Stimulated activated CD4-positive, alpha-beta T cell treated with anti-CD3 and anti-CD28 coated beads, Interleukin-4, amount 100 ng/mL, for 4 hours (primary cell): ENCODE measurements at regions not wholly inside any gene's neighbourhood (a gene's known extent, or its start where the extent isn't known, plus 50 kb on each side); places are given as distances from the start of the nearest gene placed in this dataset.

Source experiments
- DNase-seq, 2 experiments: peaks; one replicate each; pipeline ENCODE4 v3.0.0-alpha.2; 2020

DNA sequence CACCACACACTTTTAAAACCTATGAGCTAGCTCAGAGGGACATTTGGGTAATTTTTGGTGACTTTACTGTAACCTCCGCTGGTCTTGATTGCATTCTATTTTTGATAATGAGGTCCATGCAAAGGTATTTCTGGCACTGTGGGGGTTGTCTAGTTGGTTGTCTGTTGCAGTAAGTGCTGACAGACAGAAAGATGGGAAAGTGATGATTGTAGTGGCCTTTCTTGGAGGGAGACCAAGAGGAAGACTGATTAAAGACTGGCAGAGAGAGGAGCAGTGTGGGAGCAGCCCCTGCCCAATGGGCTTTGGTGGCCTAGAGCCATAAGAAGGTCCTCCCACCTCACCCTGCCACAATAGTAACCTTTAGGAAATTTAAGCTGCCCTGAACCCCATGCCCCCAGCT is 173.4 kb upstream of the CTBP2 start:
- no peak for DNase-seq

DNA sequence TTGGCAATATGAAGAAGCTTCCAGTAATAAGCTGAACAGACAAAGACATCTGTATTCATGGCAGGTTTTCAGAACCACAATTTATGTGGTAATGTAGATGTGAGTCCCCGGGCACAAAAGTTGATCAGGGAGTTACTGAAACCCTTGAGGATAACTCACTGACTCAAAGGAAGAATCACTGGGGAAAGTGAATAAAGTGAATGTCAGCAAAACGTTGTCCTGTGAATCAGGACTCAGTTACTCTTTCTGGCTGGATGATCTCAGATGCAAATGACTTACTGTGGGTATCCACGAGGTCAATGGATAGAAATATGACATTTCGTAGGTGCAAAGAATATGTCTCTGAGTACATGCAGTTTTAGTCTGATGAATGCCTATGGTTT is 172.8 kb upstream of the CTBP2 start:
- DNase-seq: no peak

DNA sequence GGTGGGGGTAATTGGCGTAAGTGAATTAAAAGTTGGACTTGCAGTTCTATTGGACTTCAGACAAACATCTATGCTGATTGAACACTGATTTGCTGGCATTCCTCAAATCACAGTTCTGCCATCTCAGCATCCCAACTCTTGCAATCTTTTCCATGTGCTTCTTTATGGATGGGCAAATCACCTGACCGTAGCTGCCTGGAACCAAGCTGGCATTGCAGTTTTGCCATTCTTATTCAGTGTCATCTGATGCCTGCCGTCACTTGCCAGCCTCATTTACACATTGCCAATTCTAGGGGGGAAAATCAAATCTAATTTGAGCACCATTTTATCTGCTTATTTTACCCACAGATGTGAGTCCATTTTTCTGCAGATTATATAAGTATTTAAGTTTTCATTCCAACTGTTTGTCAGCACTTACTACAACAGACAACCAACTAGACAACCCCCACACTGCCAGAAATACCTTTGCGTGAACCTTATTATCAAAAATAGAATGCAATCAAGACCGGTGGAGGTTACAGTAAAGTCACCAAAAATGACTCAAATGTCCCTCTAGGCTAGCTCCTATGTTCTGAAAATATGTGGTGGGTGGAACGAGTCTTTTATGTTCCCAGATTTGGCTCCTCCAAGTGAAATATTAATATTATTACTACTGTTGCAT is 172.3 kb upstream of the CTBP2 start:
- no peak for DNase-seq

DNA sequence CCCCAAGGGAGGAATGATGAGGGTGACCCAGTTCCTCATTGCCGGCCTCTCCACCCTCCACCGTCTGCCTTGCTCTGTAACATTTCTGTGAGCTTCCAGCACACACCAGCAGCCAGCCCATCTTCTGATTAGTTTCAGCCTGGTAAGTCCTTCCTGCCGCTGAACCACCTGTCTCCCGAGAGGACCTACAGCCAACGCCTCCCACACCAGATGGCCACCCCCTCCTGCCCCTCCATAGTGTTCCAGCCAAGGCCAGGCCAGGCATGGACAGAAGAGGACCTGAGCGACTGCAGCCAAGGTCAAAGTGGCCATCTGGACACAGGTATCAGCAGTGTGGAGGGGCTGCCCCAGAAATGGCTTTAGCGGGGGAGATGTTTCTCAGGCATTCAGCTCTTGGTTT is 170.7 kb upstream of the CTBP2 start:
- no peak for DNase-seq

DNA sequence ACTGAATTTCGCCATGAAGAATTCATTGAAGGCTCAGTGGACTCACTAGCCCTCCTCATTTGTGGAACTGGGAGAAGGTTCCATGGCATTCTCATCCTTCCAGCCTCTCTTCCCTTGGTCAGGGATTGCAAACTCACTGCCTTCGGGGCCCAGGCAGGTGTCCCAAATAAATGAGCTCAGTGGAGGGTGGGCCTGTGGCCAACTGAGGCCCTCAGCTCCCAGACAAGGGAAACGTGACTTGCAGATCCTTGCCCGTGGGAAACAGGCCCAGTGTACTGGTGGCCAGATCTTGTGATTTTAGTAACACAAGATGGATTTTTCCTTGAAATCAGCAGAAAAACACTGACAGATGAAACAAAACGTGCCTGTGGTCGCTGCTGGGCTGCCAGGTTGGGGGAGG is 168.7 kb upstream of the CTBP2 start:
- no peak for DNase-seq

DNA sequence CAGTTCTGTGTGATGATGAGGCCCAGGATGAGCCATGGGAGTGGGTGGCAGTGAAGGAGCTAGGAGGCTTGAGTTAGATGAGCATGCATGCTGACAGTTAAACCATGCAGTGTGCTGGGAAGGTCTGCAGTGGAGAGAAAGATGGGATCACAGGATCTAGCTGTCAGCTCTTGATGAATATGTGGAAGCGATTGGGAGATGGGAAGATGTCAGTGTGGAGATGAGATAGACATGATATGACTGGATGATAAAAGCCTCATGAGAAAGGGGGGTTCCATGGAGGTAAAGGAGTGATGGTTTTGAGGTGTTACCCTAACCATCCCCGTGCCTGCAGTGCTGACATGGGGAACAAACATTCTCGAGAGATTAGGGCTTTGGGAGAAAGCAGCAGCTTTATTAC is 165.0 kb upstream of the CTBP2 start:
- DNase-seq: no peak

DNA sequence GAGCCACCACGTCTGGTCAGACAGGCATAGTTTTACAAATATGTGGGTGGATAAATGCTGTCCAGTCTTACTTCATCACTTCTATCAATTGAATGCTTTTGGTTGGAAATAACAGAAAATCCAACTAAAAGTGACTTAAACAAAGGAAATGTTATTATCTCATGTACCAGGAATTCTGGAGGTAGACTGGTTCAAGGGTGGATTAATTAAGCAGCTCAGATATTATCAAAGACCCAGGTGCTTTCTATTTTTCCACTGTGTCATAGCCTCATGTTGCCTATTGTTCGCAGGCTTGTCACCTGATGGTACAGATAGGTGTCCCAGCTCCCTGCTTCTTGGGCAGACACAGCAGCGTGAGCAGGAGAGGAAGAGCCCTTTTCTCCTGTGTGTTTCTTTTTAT is 156.1 kb upstream of the CTBP2 start:
- DNase-seq: no peak

DNA sequence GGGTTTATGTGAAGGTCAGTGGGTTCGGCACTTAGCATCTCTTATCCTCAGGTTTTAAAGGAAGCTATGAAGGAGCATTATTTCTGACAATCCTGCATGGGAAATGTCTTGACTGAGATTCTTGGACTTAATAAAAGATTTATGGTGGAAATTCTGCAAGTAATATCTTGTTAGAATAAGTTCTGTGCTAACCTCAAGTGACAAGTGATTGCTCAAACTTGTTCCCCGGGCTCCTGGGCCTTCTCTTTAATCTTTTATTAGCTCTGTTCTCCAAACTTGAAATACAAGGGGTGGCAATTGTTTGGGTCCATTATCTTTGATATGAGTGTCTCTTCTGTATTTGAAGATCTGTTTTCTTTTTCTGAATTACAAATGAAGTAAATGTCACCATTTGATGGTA is 140.6 kb upstream of the CTBP2 start:
- DNase-seq: no peak

DNA sequence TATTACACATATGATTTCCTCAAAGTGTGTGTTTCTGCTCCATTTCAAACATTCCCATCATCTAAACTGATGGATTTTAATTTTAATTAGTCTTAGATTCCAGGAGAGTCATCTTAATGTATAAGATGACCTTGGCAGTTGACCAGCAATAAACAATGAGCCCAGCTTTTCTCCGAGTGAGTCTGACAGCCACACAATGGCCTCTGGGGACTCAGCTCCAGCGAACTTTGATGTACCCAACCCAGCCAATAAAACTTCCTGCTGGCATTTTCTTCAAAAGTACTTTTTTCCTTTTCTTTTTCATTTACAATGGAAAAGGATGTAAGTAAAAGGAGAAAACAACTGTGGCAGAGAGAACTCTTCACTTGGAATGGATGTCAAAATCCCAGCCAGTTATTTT is 139.1 kb upstream of the CTBP2 start:
- no peak for DNase-seq

DNA sequence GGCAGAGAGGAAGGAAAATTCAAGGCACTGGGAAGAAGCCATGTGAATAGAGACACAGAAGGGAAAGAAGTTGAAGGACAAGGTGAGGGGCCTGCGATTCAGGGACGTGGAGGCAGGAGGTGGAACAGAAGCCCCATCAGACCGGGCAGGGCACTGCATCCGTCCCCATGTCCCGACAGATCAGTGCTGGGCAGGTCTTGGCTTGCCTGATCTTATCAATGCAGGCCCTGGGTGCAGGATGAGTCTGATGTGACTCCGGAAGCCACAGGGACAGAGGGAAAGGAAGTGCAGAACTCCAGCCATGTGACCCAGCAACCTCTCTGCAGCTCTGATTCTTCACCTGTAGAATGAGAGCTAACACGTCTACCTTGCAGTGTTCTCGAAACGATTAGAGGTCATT is 136.2 kb upstream of the CTBP2 start:
- DNase-seq: no peak

DNA sequence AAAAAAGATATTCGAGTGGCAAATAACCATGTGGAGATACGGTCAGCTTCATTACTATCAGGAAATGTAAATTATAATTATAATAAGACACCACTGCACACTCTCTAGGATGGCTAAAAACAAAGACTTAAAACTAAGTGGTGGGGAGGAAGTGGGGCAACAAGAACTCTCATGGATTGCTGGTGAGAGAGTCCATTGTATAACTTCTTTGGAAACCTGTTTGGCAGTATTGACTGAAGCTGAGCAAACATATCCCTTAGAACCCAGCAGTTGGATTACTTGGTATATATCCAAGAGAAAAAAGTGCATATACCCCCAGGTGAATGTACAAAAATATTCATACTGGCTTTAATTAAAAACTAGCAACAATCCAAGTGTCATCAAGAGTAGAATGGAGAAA is 133.7 kb upstream of the CTBP2 start:
- no peak for DNase-seq

DNA sequence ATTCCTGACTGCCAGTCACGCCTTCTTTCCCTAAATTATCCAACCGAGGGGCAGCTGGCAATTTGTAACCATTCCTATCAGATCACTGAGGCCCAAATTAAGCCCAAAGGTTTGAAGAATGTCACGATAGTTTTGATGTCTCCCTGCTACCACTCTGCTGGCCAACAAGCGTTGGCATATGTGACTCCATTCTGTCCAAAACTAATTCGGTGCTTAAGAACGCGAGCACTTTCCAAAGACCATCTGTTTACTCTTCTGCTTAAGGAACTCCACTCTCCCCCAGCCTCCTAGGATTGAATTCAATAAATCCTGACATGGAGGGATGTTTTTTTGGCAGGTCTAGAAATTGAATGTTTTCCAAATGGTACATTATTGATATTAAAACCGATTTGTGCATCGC is 131.5 kb upstream of the CTBP2 start:
- DNase-seq: no peak

DNA sequence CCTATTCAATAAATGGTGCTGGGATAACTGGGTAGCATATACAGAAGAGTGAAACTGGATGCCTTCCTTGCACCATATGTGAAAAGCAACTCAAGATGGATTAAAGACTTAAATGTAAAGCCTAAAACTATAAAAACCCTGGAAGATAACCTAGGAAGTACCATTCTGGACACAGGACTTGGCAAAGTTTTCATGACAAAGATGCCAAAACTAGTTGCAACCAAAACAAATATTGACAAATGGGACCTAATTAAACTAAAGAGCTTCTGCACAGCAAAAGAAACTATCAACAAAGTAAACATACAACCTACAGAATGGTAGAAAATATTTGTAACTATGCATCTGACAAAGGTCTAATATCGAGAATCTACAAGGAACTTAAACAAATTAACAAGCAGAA is 129.1 kb upstream of the CTBP2 start:
- no peak for DNase-seq

DNA sequence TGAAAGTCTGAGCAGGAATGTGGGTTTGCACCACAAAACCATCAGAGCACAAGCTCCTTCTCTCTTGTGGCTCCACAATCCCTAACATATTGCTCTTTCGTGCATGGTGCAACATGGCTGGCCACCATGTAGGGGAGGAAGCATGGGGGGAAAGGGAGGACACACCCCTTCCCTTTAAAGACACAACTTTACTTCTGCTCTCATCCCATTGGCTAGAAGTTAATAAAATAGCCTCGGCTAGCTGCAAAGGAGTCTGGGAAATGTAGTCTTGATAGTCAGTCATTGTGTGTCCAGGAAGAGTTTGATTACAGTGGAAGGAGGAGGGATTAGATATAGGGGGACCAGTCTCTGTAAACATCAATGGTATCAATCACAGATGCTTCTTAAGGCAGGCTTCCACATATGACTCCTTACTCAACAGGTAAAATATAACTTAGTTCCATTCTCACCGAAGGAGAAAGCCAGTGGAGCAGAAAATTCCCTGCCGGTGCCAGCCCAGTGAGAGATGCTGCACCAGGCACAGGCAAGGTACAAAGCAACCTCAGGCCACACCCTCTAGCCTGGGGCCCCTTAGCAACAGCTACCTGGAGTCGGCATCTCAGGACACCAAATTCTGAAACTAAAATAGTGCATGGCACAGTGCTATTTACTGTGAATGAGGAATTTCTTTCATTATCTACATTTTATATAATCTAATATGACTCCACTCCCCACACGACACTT is 124.7 kb upstream of the CTBP2 start:
- DNase-seq: no peak

DNA sequence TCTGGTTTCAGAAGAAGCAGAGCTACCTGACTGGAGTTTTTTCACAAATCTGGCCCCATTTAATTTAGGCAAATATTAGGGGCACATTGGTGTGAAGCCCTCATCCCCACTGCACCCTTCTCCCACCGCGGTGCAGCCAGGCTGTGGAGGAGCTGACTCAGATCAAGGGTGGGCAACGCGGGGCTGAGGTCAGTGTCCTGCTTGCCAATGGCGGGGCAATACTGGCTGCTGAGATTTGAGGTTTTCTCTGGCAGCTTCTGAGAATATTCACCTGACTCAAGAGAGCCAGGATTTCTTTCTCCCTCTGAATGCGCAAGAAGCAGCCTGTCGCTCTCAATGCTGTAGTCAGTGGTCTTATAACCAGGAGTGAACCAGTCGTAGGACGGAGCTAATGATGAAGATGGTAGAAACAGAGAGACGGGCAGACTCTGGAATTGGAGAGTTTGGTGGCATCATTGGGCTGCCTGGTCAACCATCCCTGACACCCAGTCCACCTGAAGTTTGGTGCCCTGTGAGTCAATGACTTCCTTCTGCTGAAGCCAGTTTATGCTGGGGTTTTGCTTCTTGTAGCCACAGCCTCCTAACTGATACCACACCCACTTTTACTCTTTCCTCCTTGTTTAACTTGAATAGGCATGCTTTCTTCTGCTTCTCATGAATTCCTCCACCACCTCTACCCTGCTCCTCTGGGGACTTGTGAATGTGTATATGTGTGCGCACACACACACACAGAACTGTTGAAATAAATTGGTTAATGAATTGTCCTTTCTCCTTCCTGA is 123.7 kb upstream of the CTBP2 start:
- DNase-seq: no peak

DNA sequence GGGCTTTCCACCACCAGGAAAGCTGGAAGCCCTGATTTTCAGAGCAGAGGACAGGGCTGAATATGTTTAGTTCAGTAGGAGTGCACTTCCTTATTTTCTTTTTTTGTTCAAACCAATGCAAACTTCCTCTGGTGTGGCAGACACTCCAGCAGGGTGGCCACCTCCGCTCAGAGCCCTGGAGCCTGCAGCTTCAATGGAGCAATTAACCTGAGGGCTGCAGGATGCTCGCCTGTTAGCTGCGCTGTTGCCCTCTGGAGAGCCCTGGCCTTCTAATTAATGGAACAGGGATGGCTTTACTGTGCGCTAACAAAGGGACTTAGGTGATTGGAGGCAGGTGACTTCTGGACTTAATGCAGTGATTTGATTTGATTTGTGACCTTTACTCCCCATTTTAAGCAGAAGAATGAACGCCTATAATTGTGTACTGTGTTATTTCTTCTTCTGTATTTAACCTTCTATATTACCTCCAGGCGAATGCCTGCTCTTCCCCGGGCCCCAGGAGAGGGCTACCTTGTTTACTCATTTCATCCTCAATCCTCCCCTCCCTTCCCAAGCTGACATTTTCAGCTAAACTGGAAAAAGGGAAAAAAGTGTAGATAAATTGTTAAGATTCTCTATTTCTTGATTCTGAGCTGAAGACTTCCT is 123.0 kb upstream of the CTBP2 start:
- DNase-seq: no peak

DNA sequence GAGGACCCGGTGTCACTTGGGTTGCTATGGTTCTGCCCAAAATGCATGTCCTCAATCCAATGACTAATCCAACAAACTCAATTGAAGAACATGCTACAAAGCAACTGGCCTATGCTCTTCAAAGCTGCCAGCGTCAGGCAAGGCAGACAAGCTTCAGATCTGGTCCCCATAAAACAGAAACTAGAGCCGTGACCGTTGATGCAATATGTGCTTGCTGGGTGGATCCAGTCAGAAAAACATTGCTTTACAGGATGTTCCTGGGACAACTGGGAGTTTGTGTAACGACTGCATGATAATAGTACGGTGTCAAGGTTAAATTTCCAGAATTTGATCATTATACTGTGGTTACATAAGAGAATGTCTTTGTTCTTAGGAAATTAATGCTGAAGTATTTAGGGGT is 120.7 kb upstream of the CTBP2 start:
- no peak for DNase-seq

DNA sequence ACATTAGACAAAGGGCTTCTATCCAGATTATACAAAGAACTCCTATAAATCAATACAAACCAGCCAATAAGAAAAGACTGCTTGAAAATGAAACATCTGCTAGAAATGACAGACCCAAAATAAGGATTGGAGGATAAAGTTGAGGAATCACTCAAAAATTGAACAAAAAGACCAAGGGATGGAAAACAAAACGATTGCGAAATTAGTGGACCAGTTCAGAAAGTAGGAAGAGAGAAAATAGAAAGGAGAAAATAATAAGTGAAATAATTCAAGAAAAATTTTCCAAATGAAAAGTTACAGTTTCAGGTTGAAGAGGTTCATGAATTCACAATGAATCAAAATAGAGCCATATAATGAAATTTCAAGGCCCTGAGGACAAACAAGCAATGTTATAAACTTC is 115.8 kb upstream of the CTBP2 start:
- DNase-seq: no peak

DNA sequence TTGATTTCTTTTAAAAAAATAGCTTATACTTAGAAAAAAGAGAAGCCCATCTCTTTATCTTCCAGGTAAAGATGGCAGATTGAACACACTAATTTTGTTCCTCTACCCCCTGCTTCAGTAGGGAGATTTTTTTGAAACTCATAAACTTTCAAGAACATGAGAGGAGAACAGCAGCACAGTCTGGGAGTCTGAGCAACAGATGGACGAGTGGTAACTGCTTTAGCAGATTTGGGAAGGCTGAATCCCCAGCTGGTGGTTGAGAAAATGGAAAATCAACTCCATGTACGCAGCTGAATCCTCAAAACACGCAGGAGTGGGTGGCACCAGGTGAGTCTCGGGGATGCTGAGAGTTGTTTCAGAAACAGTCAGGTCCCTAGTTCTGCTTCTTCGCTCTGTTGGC is 114.6 kb upstream of the CTBP2 start:
- no peak for DNase-seq

DNA sequence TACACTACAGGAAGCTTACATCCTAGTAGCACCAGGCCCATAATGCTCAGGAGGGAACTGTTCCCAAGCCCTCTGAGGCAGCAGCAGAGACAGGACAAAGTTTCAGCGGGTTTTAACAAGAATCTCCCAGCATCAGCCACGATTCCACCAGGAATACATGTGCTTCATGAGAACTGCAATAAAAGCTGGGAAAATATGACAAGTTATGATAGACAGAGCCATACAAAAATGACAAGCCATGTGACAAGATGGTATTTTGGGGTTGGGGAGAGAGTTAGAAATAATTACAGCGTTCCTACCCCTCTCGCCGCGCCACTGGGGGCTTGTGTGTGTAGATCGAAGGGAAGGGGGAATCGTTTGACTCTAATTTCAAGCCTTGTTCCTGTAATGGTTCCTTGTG is 112.7 kb upstream of the CTBP2 start:
- DNase-seq: no peak

DNA sequence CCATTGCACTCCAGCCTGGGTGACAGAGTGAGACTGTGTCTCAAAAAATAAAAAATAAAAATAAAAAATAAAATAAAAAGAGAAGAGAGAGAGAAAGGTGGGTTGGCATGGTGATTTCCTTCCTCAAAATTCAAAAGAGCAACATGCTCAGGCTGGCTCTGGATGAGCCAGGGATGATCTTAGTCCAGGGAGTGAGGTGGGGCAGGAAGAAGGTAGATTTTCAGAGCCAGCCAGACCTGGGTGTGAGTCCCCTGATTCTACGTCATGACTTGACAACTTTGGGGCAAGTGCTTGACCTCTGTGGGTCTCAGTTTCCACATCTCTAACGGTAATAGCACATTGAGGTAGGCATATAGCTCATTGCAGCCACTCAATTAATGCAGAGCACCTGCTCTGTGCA is 109.4 kb upstream of the CTBP2 start:
- DNase-seq: no peak

DNA sequence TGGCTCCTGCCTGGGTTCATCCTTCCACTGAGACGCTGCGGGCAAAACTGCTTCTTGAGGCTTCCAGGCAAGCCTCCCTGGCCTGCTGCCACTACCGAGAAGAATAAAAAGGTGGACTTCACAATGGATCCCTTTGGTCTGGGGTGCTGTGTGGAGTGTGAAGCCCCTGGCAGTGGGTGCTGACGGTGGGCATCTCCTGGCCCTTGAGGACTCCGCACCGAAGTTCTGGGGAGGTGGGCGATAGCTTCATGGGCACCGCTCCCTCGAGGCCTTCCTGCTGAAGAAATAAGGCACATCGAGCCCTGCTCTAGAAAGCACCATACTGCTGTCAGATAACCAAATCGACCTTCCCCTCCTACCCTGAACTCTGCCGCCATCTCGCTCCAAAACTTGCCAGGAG is 106.6 kb upstream of the CTBP2 start:
- no peak for DNase-seq

DNA sequence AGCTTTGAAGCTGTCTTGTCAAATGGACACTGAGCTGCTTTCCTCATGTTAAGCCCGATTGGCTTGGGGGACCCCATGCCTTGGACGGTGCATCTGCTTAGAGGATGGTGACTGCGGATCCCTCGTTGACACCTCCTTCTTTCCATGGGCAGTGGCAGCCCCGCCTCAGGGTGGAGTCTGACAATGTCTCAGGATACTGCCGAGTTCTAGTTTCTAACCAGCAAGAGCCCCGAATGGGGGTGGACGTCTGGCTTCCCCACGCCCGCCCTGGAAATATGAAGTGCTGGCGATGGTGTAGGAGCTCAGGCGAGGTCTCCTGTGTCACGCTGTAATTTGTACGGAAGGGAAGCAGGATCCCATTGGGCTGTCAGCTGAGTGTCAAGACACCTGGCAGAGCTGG is 106.2 kb upstream of the CTBP2 start:
- DNase-seq: no peak

DNA sequence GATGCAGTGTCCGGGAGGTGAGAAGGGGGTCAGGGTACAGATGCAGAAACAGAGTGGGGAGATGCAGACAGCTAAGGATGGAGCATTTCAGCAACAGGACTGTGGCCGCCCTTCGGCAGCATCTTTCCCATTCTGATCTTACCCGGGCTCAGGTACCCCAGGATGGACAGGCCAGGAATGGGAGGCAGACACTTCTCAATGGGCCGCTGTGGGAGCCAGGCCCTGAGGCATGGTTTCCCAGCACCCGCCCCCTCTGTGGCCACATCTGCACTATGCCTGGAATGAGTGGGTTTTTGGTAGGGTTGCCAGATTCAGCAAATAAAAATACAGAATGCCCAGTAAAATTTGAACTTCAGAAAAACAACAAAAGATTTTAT is 105.2 kb upstream of the CTBP2 start:
- DNase-seq: no peak
